ENCODE measurements at regions not wholly inside any gene's neighbourhood (a gene's known extent, or its start where the extent isn't known, plus 50 kb on each side); places are given as distances from the start of the nearest gene placed in this dataset.

DNA sequence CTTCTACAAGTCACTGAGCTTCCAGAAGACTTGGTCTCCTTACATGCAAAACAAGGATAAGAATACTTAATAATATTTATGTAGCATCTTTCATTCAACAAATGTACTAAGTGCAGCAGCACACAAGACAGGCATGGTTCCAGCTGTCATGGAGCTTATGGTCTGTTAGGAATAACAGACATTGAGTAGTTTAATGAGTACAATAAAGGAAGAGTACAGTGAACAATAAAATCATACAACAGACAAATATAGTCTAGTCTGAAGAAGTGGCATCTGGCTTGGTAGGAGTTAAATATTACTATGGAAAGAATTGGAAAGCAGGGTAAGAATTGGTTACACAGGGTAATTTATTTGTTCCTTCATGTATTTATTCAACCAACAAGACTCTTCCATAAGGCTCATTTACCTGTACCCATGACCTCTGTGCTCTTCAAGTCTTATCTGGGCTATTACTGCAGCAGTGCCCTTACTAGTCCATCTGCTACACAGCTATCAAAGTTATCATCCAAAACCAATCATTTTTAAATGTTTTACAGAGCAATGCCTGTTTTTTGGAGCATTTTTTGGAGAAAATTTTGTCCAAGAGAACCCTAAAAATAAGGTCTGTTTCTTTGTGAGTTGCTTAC, 101.1 kb upstream of the RPL34 start:
- no peak overlapping the region for H3K4me3 ChIP-seq (ENCODE audit: low read length)
- no peak for TF ChIP-seq CTCF (IDR thresholded peaks at IDR 0.05)
- Mint-ChIP-seq H3K27me3 (ENCODE audit: low read depth in 2 of 2) (peaks cover 2 to 6% of the 10 kb centered on the region in 2 donors), H3K4me3 (no peak overlapping the region), H3K9me3 (no peaks in the 10 kb centered on the region), H3K36me3 (no peaks in the 10 kb centered on the region), H3K4me1 (peaks cover 14 to 18% of the 10 kb centered on the region in 2 donors), H3K27ac (peak overlapping the region in 1 of 2 donors; percentile 36)
- H3K27me3 ChIP-seq (ENCODE audit: control insufficient read depth, insufficient read depth, low read length): no peaks in the 10 kb centered on the region
- no peak for ATAC-seq
- no peak for DNase-seq
- no peaks in the 10 kb centered on the region for H3K4me1 ChIP-seq (ENCODE audit: control insufficient read depth, insufficient read depth, low read length)
- H3K9me3 ChIP-seq (ENCODE audit: control insufficient read depth, insufficient read depth, low read length): no peaks in the 10 kb centered on the region
- no peak overlapping the region for H3K27ac ChIP-seq (ENCODE audit: low read length)
- intact Hi-C loops (cut with micrococcal nuclease): no loop called here
- no peaks in the 10 kb centered on the region for H3K36me3 ChIP-seq (ENCODE audit: control insufficient read depth, insufficient read depth, low read length)

DNA sequence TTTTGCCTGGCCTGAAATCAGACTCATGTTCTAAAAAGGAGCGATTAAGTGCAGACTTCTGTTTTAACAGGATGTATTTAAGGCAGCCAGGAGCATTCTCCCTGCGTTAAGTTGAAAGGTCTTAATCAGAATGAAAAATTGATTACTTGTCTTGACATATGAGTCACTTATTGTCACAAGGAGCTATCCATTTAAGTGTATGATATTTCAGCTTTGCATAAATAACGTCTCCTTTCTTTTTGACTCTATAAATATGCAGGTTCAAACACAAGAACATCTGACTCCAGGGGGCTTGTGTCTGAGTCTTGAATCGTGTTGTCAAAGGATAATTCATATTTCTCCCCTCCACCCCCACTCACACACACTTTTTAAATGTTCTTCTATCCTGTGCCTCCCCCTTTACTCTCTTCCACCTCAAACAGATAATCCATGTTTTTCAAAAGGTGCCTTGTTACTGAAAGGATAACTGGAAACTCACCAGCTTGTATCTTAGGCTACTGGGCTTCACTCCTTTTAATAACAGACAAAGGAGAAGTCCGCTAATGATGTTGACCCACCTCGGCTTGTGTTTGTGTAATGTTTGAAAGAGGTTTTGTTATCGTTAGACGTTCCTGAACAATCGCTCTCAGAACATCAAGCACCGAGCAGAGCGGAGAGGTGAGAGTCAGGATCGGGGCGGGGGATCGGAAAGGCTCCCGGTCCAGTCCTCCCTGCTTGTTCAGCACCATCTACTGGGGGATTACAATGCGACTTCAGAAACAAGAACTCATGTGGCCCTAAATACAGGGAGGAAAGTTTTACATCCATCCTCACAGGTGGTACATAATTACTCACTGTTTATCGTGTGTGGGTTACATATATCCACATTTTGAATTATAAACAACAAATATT, 107.5 kb upstream of the RPL34 start:
- Mint-ChIP-seq H3K27ac (no peak overlapping the region), H3K36me3 (peaks cover 5% of the 10 kb centered on the region), H3K4me3 (no peak overlapping the region), H3K27me3 (ENCODE audit: low read depth in 2 of 2) (peaks cover 16 to 29% of the 10 kb centered on the region in 2 donors), H3K4me1 (peaks cover 0 to 6% of the 10 kb centered on the region in 2 donors), H3K9me3 (no peaks in the 10 kb centered on the region)
- whole genome bisulfite sequencing (ENCODE audit: insufficient coverage): 31% methylated on average over 15 of the region's 17 CpGs
- H3K36me3 ChIP-seq (ENCODE audit: control insufficient read depth, insufficient read depth, low read length): no peaks in the 10 kb centered on the region
- TF ChIP-seq CTCF (IDR thresholded peaks at IDR 0.05): no peak
- peaks cover 6% of the 10 kb centered on the region for H3K27me3 ChIP-seq (ENCODE audit: control insufficient read depth, insufficient read depth, low read length)
- H3K9me3 ChIP-seq (ENCODE audit: control insufficient read depth, insufficient read depth, low read length): no peaks in the 10 kb centered on the region
- H3K4me1 ChIP-seq (ENCODE audit: control insufficient read depth, insufficient read depth, low read length): no peaks in the 10 kb centered on the region
- ATAC-seq: peak in 1 of 3 donors; percentile 35
- peak in 1 of 2 donors; percentile 68 for DNase-seq
- intact Hi-C loops (cut with micrococcal nuclease): no loop called here
- no peak overlapping the region for H3K4me3 ChIP-seq (ENCODE audit: low read length)
- H3K27ac ChIP-seq (ENCODE audit: low read length): no peak overlapping the region

- Histone ChIP-seq H3K36me3 (ENCODE audit: control insufficient read depth, insufficient read depth, low read length) (no peaks in the 10 kb centered on the region), H3K9me3 (ENCODE audit: control insufficient read depth, insufficient read depth, low read length) (no peaks in the 10 kb centered on the region), H3K4me3 (ENCODE audit: low read length) (no peak overlapping the region), H3K4me1 (ENCODE audit: control insufficient read depth, insufficient read depth, low read length) (no peaks in the 10 kb centered on the region), H3K27ac (ENCODE audit: low read length) (no peak overlapping the region), H3K27me3 (ENCODE audit: control insufficient read depth, insufficient read depth, low read length) (peaks cover 6% of the 10 kb centered on the region)
- TF ChIP-seq CTCF (IDR thresholded peaks at IDR 0.05): no peak
- Mint-ChIP-seq H3K9me3 (no peaks in the 10 kb centered on the region), H3K4me3 (no peak overlapping the region), H3K36me3 (peaks cover 12% of the 10 kb centered on the region), H3K4me1 (peaks cover 0 to 6% of the 10 kb centered on the region in 2 donors), H3K27ac (no peak overlapping the region), H3K27me3 (ENCODE audit: low read depth in 2 of 2) (peaks cover 16 to 29% of the 10 kb centered on the region in 2 donors)
- no peak for ATAC-seq
- no peak for DNase-seq
- 72% methylated on average over 2 of the region's 2 CpGs for WGBS (ENCODE audit: insufficient coverage)
- intact Hi-C loops (cut with micrococcal nuclease): no loop called here
Observed at GRCh38 chr4:108511618-108512017, 108.8 kb upstream of the RPL34 start.
